WTC11 (cell line): ENCODE measurements at regions not wholly inside any gene's neighbourhood (a gene's known extent, or its start where the extent isn't known, plus 50 kb on each side); places are given as distances from the start of the nearest gene placed in this dataset.

Experiments used
- ATAC-seq: fragments of 200-7000 bp; cut with Tn5 transposase; 2 replicates; pipeline ENCODE4 v1.10.0; 2021; ENCODE audit warnings: mild to moderate bottlenecking, moderate library complexity
- CTCF ChIA-PET: fragments of 300-600 bp; sonication (Branson Sonifier 250); formaldehyde crosslinking; loops from one replicate; lab custom pipeline; 2021; ENCODE audit warnings: antibody characterized with exemption; lab: Charles Lee
- POLR2A ChIA-PET: fragments of 350-600 bp; sonication (Branson Sonifier 250); formaldehyde crosslinking; loops from one replicate; lab custom pipeline; 2021; ENCODE audit warnings: antibody characterized with exemption; lab: Charles Lee
- DNase-seq: peaks from one replicate; pipeline ENCODE4 v3.0.0; 2021; ENCODE audit warnings: low spot score
- H3K27ac Mint-ChIP-seq: 2 replicates; pipeline ENCODE4 v1.8.0; 2021; ENCODE audit warnings: mixed read lengths
- H3K27me3 Mint-ChIP-seq: 2 replicates; pipeline ENCODE4 v1.8.0; 2021; ENCODE audit warnings: low read depth, mild to moderate bottlenecking, moderate library complexity, mixed read lengths
- H3K36me3 Mint-ChIP-seq: 2 replicates; pipeline ENCODE4 v1.8.0; 2021; ENCODE audit warnings: mixed read lengths
- H3K4me1 Mint-ChIP-seq: 2 replicates; pipeline ENCODE4 v1.8.0; 2022; ENCODE audit warnings: mixed read lengths
- H3K4me3 Mint-ChIP-seq: 2 replicates; pipeline ENCODE4 v1.8.0; 2021; ENCODE audit warnings: mild to moderate bottlenecking, moderate library complexity, mixed read lengths
- H3K9me3 Mint-ChIP-seq: 2 replicates; pipeline ENCODE4 v1.8.0; 2021; ENCODE audit warnings: mixed read lengths
- ATF1 ChIP-seq: sonication (generic); formaldehyde crosslinking; IDR thresholded peaks from 2 replicates; pipeline ENCODE4 v1.8.1; 2023; ENCODE audit warnings: mild to moderate bottlenecking, moderate library complexity, missing genetic modification reagents
- ELF4 ChIP-seq: sonication (generic); formaldehyde crosslinking; IDR thresholded peaks from 2 replicates; pipeline ENCODE4 v1.8.1; 2022; ENCODE audit warnings: low read depth, mild to moderate bottlenecking, moderate library complexity, missing genetic modification reagents
- ESRRA ChIP-seq: sonication (generic); formaldehyde crosslinking; IDR thresholded peaks from 2 replicates; pipeline ENCODE4 v1.8.1; 2022; ENCODE audit warnings: mild to moderate bottlenecking, missing genetic modification reagents, borderline replicate concordance
- ETV6 ChIP-seq: sonication (generic); formaldehyde crosslinking; IDR thresholded peaks from 2 replicates; pipeline ENCODE4 v1.8.1; 2022; ENCODE audit warnings: mild to moderate bottlenecking, missing genetic modification reagents
- HMGA2 ChIP-seq: fragments of 250-450 bp; sonication (Bioruptor Pico); IDR thresholded peaks from 2 replicates; pipeline ENCODE4 v1.4.0; 2021; ENCODE audit warnings: mild to moderate bottlenecking, moderate library complexity
- IRF2 ChIP-seq: sonication (generic); formaldehyde crosslinking; IDR thresholded peaks from 2 replicates; pipeline ENCODE4 v1.8.0; 2022; ENCODE audit warnings: low read depth, missing genetic modification reagents, borderline replicate concordance
- JUN ChIP-seq: sonication (generic); formaldehyde crosslinking; IDR thresholded peaks from 2 replicates; pipeline ENCODE4 v1.8.0; 2023; ENCODE audit warnings: mild to moderate bottlenecking, missing genetic modification reagents
- MLX ChIP-seq: sonication (generic); formaldehyde crosslinking; IDR thresholded peaks from 2 replicates; pipeline ENCODE4 v1.8.1; 2023; ENCODE audit warnings: mild to moderate bottlenecking, missing genetic modification reagents, moderate library complexity
- NFE2L1 ChIP-seq: sonication (generic); formaldehyde crosslinking; IDR thresholded peaks from 2 replicates; pipeline ENCODE4 v1.8.1; 2023; ENCODE audit warnings: missing genetic modification reagents
- NR1H2 ChIP-seq: sonication (generic); formaldehyde crosslinking; IDR thresholded peaks from 2 replicates; pipeline ENCODE4 v1.9.0; 2021; ENCODE audit warnings: mild to moderate bottlenecking, moderate library complexity, missing genetic modification reagents
- NR3C1 ChIP-seq: sonication (generic); formaldehyde crosslinking; conservative IDR thresholded peaks from 2 replicates; pipeline ENCODE4 v1.8.1; 2023; ENCODE audit warnings: low read depth, mild to moderate bottlenecking, missing genetic modification reagents
- PREB ChIP-seq: sonication (generic); formaldehyde crosslinking; IDR thresholded peaks from 2 replicates; pipeline ENCODE4 v1.8.1; 2022; ENCODE audit warnings: mild to moderate bottlenecking, missing genetic modification reagents, moderate library complexity, borderline replicate concordance
- STAT6 ChIP-seq: sonication (generic); formaldehyde crosslinking; conservative IDR thresholded peaks from 2 replicates; pipeline ENCODE4 v1.8.1; 2023; ENCODE audit warnings: mild to moderate bottlenecking, low read depth, missing genetic modification reagents, moderate library complexity
- ZBTB21 ChIP-seq: sonication (generic); formaldehyde crosslinking; IDR thresholded peaks from 2 replicates; pipeline ENCODE4 v1.8.1; 2023; ENCODE audit warnings: mild to moderate bottlenecking, missing genetic modification reagents, borderline replicate concordance
- ZNF138 ChIP-seq: sonication (generic); formaldehyde crosslinking; conservative IDR thresholded peaks from 2 replicates; pipeline ENCODE4 v1.8.1; 2022; ENCODE audit warnings: mild to moderate bottlenecking, moderate library complexity, missing genetic modification reagents
- ZNF317 ChIP-seq: sonication (generic); formaldehyde crosslinking; IDR thresholded peaks from 2 replicates; pipeline ENCODE4 v1.8.1; 2023; ENCODE audit warnings: low read depth, mild to moderate bottlenecking, moderate library complexity, missing genetic modification reagents, borderline replicate concordance
- ZNF396 ChIP-seq: fragments of 250-450 bp; sonication (Bioruptor Pico); IDR thresholded peaks from 2 replicates; pipeline ENCODE4 v1.8.0; 2021; ENCODE audit warnings: mild to moderate bottlenecking, moderate library complexity, borderline replicate concordance
- ZNF423 ChIP-seq: fragments of 250-450 bp; sonication (Bioruptor Pico); IDR thresholded peaks from 2 replicates; pipeline ENCODE4 v2.1.2; 2022; ENCODE audit warnings: mild to moderate bottlenecking, moderate library complexity
- TF ChIP-seq, protein P1 (sequence below): fragments of 250-450 bp; sonication (Bioruptor Pico); IDR thresholded peaks from 2 replicates; pipeline ENCODE4 v1.9.0; 2021; ENCODE audit warnings: moderate library complexity, mild to moderate bottlenecking, inconsistent platforms, borderline replicate concordance
- TF ChIP-seq, protein P2 (sequence below): sonication (generic); formaldehyde crosslinking; IDR thresholded peaks from 2 replicates; pipeline ENCODE4 v1.8.1; 2023; ENCODE audit warnings: mild to moderate bottlenecking, missing genetic modification reagents

GRCh38 chr5:54761213-54761701 lies 224.1 kb downstream of the ESM1 start:
- no peaks in the 10 kb centered on the region for H3K4me1 Mint-ChIP-seq
- CTCF ChIA-PET = interaction anchor here (1.9 kb wide), 1 partner anchor 244 kb away, joined by 5 read pairs; no protein-coding TSS in a partner anchor
- POLR2A ChIA-PET = interaction anchor here (1.1 kb wide), 1 partner anchor 17 kb away, joined by 8 read pairs; no protein-coding TSS in a partner anchor
- DNase-seq (no peak), ATAC-seq (no peak)
- TF ChIP-seq ZNF317 (CRISPR knock-in tag) (no peak), NR3C1 (no peak), STAT6 (CRISPR knock-in tag) (no peak), JUN (no peak), PREB (CRISPR knock-in tag) (no peak), HMGA2 (CRISPR knock-in tag) (no peak), ETV6 (no peak), ZNF396 (CRISPR knock-in tag) (no peak), NFE2L1 (CRISPR knock-in tag) (no peak), ESRRA (no peak), ATF1 (CRISPR knock-in tag) (no peak), ZBTB21 (CRISPR knock-in tag) (no peak), NR1H2 (CRISPR knock-in tag) (no peak), IRF2 (CRISPR knock-in tag) (no peak), ZNF138 (CRISPR knock-in tag) (no peak), ZNF423 (CRISPR knock-in tag) (no peak), MLX (CRISPR knock-in tag) (no peak), ELF4 (no peak)
- TF ChIP-seq, protein P1, sequence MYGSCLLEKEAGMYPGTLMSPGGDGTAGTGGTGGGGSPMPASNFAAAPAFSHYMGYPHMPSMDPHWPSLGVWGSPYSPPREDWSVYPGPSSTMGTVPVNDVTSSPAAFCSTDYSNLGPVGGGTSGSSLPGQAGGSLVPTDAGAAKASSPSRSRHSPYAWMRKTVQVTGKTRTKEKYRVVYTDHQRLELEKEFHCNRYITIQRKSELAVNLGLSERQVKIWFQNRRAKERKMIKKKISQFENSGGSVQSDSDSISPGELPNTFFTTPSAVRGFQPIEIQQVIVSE (CRISPR knock-in tag) = no peak
- TF ChIP-seq, protein P2, sequence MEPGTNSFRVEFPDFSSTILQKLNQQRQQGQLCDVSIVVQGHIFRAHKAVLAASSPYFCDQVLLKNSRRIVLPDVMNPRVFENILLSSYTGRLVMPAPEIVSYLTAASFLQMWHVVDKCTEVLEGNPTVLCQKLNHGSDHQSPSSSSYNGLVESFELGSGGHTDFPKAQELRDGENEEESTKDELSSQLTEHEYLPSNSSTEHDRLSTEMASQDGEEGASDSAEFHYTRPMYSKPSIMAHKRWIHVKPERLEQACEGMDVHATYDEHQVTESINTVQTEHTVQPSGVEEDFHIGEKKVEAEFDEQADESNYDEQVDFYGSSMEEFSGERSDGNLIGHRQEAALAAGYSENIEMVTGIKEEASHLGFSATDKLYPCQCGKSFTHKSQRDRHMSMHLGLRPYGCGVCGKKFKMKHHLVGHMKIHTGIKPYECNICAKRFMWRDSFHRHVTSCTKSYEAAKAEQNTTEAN (CRISPR knock-in tag) = no peak
- no peak overlapping the region for H3K4me3 Mint-ChIP-seq
- H3K9me3 Mint-ChIP-seq = peaks cover 3% of the 10 kb centered on the region; the same call in 1 of the 2 replicates
- H3K27ac Mint-ChIP-seq = no peak overlapping the region
- no peaks in the 10 kb centered on the region for H3K36me3 Mint-ChIP-seq
- no peaks in the 10 kb centered on the region for H3K27me3 Mint-ChIP-seq
